H9 (cell line): ENCODE measurements at regions not wholly inside any gene's neighbourhood (a gene's known extent, or its start where the extent isn't known, plus 50 kb on each side); places are given as distances from the start of the nearest gene placed in this dataset.

Experiments used
- DNase-seq: peaks from one replicate; pipeline ENCODE4 v3.0.0-alpha.2; 2017
- H2AFZ ChIP-seq: one replicate; pipeline ENCODE4 v1.6.1; 2013; ENCODE audit warnings: mild to moderate bottlenecking, low read length, control low read depth, moderate library complexity
- H2AK5ac ChIP-seq: 2 replicates; pipeline ENCODE4 v1.6.1; 2013; ENCODE audit warnings: low read length, control low read depth, mixed read lengths; ENCODE audit not compliant: insufficient read length
- H2BK120ac ChIP-seq: one replicate; pipeline ENCODE4 v1.6.1; 2013; ENCODE audit warnings: low read depth, mild to moderate bottlenecking, low read length, control low read depth, inconsistent platforms; ENCODE audit not compliant: poor library complexity, severe bottlenecking
- H2BK12ac ChIP-seq: 2 replicates; pipeline ENCODE4 v1.6.1; 2013; ENCODE audit warnings: low read length, control low read depth, mixed read lengths, low read depth; ENCODE audit not compliant: insufficient read length
- H2BK15ac ChIP-seq: 2 replicates; pipeline ENCODE4 v1.6.1; 2013; ENCODE audit warnings: low read depth, low read length, control low read depth
- H2BK20ac ChIP-seq: one replicate; pipeline ENCODE4 v1.6.1; 2013; ENCODE audit warnings: low read depth, mild to moderate bottlenecking, low read length, control low read depth, inconsistent platforms; ENCODE audit not compliant: poor library complexity, severe bottlenecking
- H2BK5ac ChIP-seq: 2 replicates; pipeline ENCODE4 v1.6.1; 2013; ENCODE audit warnings: low read length, control low read depth, mixed read lengths; ENCODE audit not compliant: insufficient read length
- H3K14ac ChIP-seq: 2 replicates; pipeline ENCODE4 v1.6.1; 2013; ENCODE audit warnings: low read length, control low read depth; ENCODE audit not compliant: insufficient read depth
- H3K18ac ChIP-seq: 2 replicates; pipeline ENCODE4 v1.6.1; 2013; ENCODE audit warnings: low read depth, mild to moderate bottlenecking, mixed read lengths, low read length, control low read depth; ENCODE audit not compliant: insufficient read length
- H3K23ac ChIP-seq: 2 replicates; pipeline ENCODE4 v1.6.1; 2013; ENCODE audit warnings: low read length, control low read depth, mixed read lengths, low read depth; ENCODE audit not compliant: insufficient read length
- H3K23me2 ChIP-seq: 2 replicates; pipeline ENCODE4 v1.6.1; 2013; ENCODE audit warnings: low read depth, mild to moderate bottlenecking, mixed read lengths, low read length, control low read depth; ENCODE audit not compliant: insufficient read length, poor library complexity, severe bottlenecking
- H3K27ac ChIP-seq: 2 replicates; pipeline ENCODE4 v1.5.1; 2013; ENCODE audit warnings: low read length, control low read depth, mixed read lengths, low read depth; ENCODE audit not compliant: insufficient read length
- H3K27me3 ChIP-seq: 2 replicates; pipeline ENCODE4 v1.6.1; 2013; ENCODE audit warnings: low read length, control low read depth, inconsistent platforms; ENCODE audit not compliant: insufficient read depth
- H3K4ac ChIP-seq: 2 replicates; pipeline ENCODE4 v1.6.1; 2013; ENCODE audit warnings: low read depth, mild to moderate bottlenecking, control low read depth, inconsistent platforms, low read length, moderate library complexity
- H3K4me1 ChIP-seq: 2 replicates; pipeline ENCODE4 v1.6.1; 2013; ENCODE audit warnings: low read length, control low read depth, inconsistent platforms; ENCODE audit not compliant: insufficient read depth
- H3K4me2 ChIP-seq: 2 replicates; pipeline ENCODE4 v1.6.1; 2013; ENCODE audit warnings: low read length, control low read depth, mixed read lengths; ENCODE audit not compliant: insufficient read length, insufficient read depth
- H3K56ac ChIP-seq: 2 replicates; pipeline ENCODE4 v1.6.1; 2013; ENCODE audit warnings: low read depth, mild to moderate bottlenecking, mixed read lengths, low read length, control low read depth; ENCODE audit not compliant: insufficient read length
- H3K79me1 ChIP-seq: 2 replicates; pipeline ENCODE4 v1.6.1; 2013; ENCODE audit warnings: low read depth, mild to moderate bottlenecking, moderate library complexity, low read length, control low read depth, inconsistent platforms; ENCODE audit not compliant: insufficient read depth, poor library complexity, severe bottlenecking
- H3K79me2 ChIP-seq: 2 replicates; pipeline ENCODE4 v1.6.1; 2013; ENCODE audit warnings: low read length, control low read depth, inconsistent platforms; ENCODE audit not compliant: insufficient read depth
- H3K9ac ChIP-seq: 2 replicates; pipeline ENCODE4 v1.6.1; 2013; ENCODE audit warnings: low read length, control low read depth, mixed read lengths; ENCODE audit not compliant: insufficient read length; ENCODE audit errors: extremely low read depth
- H3K9me3 ChIP-seq: one replicate; pipeline ENCODE4 v1.6.1; 2013; ENCODE audit warnings: low read depth, low read length, inconsistent platforms; ENCODE audit not compliant: control insufficient read depth
- H3T11ph ChIP-seq: one replicate; pipeline ENCODE4 v1.6.1; 2013; ENCODE audit warnings: mild to moderate bottlenecking, low read length, control low read depth, inconsistent platforms
- H4K20me1 ChIP-seq: one replicate; pipeline ENCODE4 v1.6.1; 2013; ENCODE audit not compliant: control insufficient read depth, insufficient read length, insufficient read depth
- H4K5ac ChIP-seq: 2 replicates; pipeline ENCODE4 v1.6.1; 2013; ENCODE audit warnings: low read depth, mild to moderate bottlenecking, mixed read lengths, low read length, control low read depth; ENCODE audit not compliant: insufficient read length
- H4K8ac ChIP-seq: replicated peaks from 2 replicates; pipeline ENCODE4 v1.6.1; 2013; ENCODE audit warnings: low read length, control low read depth, mixed read lengths, low read depth; ENCODE audit not compliant: insufficient read length
- H4K91ac ChIP-seq: 2 replicates; pipeline ENCODE4 v1.6.1; 2013; ENCODE audit warnings: low read depth, mild to moderate bottlenecking, moderate library complexity, mixed read lengths, low read length, control low read depth; ENCODE audit not compliant: insufficient read length
- H3K27ac Mint-ChIP-seq, 3 experiments: 2 replicates in 2 of 3; 3 replicates in 1 of 3; pipeline ENCODE4 v1.8.0; 2020 to 2021; ENCODE audit warnings: mixed read lengths in 3 of 3, mild to moderate bottlenecking in 1 of 3, moderate library complexity in 1 of 3
- H3K27me3 Mint-ChIP-seq: 2 replicates; pipeline ENCODE4 v1.8.0; 2021; ENCODE audit warnings: low read depth, mild to moderate bottlenecking, moderate library complexity, mixed read lengths
- H3K36me3 Mint-ChIP-seq, 3 experiments: 2 replicates in 2 of 3; 3 replicates in 1 of 3; pipeline ENCODE4 v1.8.0; 2020 to 2021; ENCODE audit warnings: low read depth in 3 of 3, mixed read lengths in 3 of 3; ENCODE audit not compliant: insufficient read depth in 1 of 3
- H3K4me1 Mint-ChIP-seq, 2 experiments: 2 replicates each; pipeline ENCODE4 v1.8.0; 2020; ENCODE audit warnings: mixed read lengths in 2 of 2
- H3K4me3 Mint-ChIP-seq, 2 experiments: 2 replicates in 1 of 2; 3 replicates in 1 of 2; pipeline ENCODE4 v1.8.0; 2020 to 2021; ENCODE audit warnings: mild to moderate bottlenecking in 2 of 2, mixed read lengths in 2 of 2, moderate library complexity in 1 of 2
- H3K9me3 Mint-ChIP-seq, 2 experiments: 2 replicates in 1 of 2; 3 replicates in 1 of 2; pipeline ENCODE4 v1.8.0; 2020; ENCODE audit warnings: mild to moderate bottlenecking in 2 of 2, mixed read lengths in 2 of 2, moderate library complexity in 1 of 2
- whole genome bisulfite sequencing: extraction: QIAGEN DNeasy Blood & Tissue Kit; methylation state at CpG from one replicate; pipeline ENCODE4 v1.1.7; 2013; ENCODE audit warnings: missing lambda C conversion rate, low lambda C conversion rate, mixed read lengths; ENCODE audit not compliant: insufficient read length; ENCODE audit errors: extremely low coverage; 5-methylcytosine and 5-hydroxymethylcytosine counted together
- TF ChIP-seq, protein P1 (sequence below): fragments of 200-600 bp; sonication (generic); conservative IDR thresholded peaks from 3 replicates; pipeline ENCODE4 v1.8.0; 2021; ENCODE audit warnings: antibody characterized with exemption, mild to moderate bottlenecking

DNA sequence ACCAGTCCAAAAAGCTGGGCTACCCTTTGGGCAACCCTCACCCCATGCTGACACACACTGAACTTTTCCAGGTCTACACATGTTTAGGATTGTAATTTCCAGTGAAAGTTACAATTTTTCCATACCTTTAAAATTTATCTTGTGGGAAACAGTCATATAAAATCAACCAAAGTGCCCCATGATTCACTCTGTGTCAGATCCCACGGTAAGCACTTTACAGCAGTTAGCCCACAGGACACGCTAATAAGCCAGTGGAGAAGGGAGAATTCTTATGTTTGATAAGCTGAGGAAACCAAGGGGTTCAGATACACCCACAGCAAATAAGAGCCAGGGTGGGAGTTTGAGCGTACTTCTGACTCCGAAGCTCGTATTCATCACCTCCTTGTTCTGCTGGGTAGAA, 72.4 kb upstream of the TBL1X start:
- Histone ChIP-seq H4K91ac (no peak overlapping the region), H2AK5ac (no peak overlapping the region), H4K5ac (no peak overlapping the region), H3T11ph (no peak overlapping the region), H2BK120ac (no peak overlapping the region), H2AFZ (no peak overlapping the region), H2BK5ac (no peak overlapping the region), H3K4me1 (no peaks in the 10 kb centered on the region), H3K4me2 (no peak overlapping the region), H3K27ac (no peak overlapping the region), H4K8ac (no peak overlapping the region), H2BK15ac (no peak overlapping the region), H3K23ac (no peak overlapping the region), H3K9ac (no peak overlapping the region), H4K20me1 (no peaks in the 10 kb centered on the region), H3K56ac (no peak overlapping the region), H3K18ac (no peak overlapping the region), H3K79me1 (no peaks in the 10 kb centered on the region), H3K27me3 (no peaks in the 10 kb centered on the region), H3K79me2 (no peaks in the 10 kb centered on the region), H3K23me2 (no peaks in the 10 kb centered on the region), H3K14ac (peak overlapping the region; percentile 24; the same call in 1 of the 2 replicates), H2BK12ac (no peak overlapping the region), H3K4ac (no peak overlapping the region), H2BK20ac (no peak overlapping the region), H3K9me3 (no peaks in the 10 kb centered on the region)
- TF ChIP-seq, protein P1, sequence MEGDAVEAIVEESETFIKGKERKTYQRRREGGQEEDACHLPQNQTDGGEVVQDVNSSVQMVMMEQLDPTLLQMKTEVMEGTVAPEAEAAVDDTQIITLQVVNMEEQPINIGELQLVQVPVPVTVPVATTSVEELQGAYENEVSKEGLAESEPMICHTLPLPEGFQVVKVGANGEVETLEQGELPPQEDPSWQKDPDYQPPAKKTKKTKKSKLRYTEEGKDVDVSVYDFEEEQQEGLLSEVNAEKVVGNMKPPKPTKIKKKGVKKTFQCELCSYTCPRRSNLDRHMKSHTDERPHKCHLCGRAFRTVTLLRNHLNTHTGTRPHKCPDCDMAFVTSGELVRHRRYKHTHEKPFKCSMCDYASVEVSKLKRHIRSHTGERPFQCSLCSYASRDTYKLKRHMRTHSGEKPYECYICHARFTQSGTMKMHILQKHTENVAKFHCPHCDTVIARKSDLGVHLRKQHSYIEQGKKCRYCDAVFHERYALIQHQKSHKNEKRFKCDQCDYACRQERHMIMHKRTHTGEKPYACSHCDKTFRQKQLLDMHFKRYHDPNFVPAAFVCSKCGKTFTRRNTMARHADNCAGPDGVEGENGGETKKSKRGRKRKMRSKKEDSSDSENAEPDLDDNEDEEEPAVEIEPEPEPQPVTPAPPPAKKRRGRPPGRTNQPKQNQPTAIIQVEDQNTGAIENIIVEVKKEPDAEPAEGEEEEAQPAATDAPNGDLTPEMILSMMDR = no peak
- no peak overlapping the region for H3K27ac Mint-ChIP-seq
- DNase-seq = no peak
- H3K4me1 Mint-ChIP-seq = no peaks in the 10 kb centered on the region
- WGBS = no CpG with 5 or more reads among the region's 5 CpGs
- H3K4me3 Mint-ChIP-seq = no peak overlapping the region
- H3K9me3 Mint-ChIP-seq = peaks cover 8 to 39% of the 10 kb centered on the region in 2 experiments
- H3K27me3 Mint-ChIP-seq = no peaks in the 10 kb centered on the region
- H3K36me3 Mint-ChIP-seq = peaks cover 0 to 3% (median 0%) of the 10 kb centered on the region in 3 experiments; a peak in 2 of 7 replicates
